ENCODE measurements at regions not wholly inside any gene's neighbourhood (a gene's known extent, or its start where the extent isn't known, plus 50 kb on each side); places are given as distances from the start of the nearest gene placed in this dataset.

DNA sequence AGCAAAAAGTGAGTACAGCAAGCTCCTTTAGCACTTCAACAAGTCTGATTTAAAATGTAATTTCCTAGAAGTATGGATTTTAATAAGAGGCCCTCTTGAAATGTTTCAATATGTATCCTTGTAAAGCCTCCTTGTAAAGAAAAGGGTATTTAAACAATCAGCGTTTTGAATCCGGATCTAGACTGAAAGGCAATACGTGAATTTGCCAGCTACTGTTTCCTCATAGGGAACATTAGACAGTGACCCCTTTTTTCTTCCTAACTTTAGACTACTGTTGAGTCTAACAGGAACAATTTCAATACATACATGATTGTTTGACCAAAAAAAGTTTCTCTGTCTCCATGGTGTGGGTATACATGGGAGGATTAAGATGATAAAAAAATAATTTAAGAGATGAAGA, 395.0 kb downstream of the TFAP2A start:
- ATAC-seq = no peak
- H3K36me3 ChIP-seq (ENCODE audit: control insufficient read depth in 1 of 2, insufficient read depth in 2 of 2, low read length in 2 of 2) = no peaks in the 10 kb centered on the region
- intact Hi-C loops (cut with micrococcal nuclease) = no loop called here

DNA sequence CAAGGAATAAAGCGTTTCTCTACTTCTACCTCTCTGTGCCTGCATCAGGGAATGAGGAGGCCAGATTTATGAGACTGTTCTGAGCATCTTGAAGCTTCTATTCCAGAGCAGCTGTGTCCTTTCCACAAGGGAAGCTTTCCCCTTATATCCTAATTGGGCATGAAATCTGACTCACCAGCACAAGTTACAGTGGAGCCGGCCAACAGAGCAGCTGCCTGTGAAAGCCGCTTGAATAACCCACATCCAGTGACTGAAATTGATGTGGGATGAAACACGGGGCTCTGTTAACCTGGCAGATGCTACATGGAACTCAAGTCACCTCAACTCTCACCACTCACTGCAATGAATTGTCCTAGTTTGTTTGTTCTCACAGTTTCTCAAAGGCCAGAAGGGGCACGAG, 400.3 kb downstream of the TFAP2A start:
- H3K4me1 ChIP-seq (ENCODE audit: control insufficient read depth in 1 of 2, insufficient read depth in 2 of 2, low read length in 2 of 2) = no peaks in the 10 kb centered on the region
- no peaks in the 10 kb centered on the region for H3K9me2 ChIP-seq (ENCODE audit: insufficient read depth)
- H3K9me3 ChIP-seq (ENCODE audit: control insufficient read depth in 1 of 2, insufficient read depth in 1 of 2, low read depth in 1 of 2, low read length in 2 of 2) = no peaks in the 10 kb centered on the region; a peak in 1 of 4 replicates
- no peak overlapping the region for H3K4me2 ChIP-seq (ENCODE audit: low read length)
- DNase-seq (ENCODE audit: low read depth, low spot score) (no peak), ATAC-seq (no peak)
- no peaks in the 10 kb centered on the region; the same call in 1 of the 2 replicates for H4K20me1 ChIP-seq (ENCODE audit: insufficient read depth)
- no peak overlapping the region for H3K27ac ChIP-seq (ENCODE audit: low read depth, low read length)
- ChIA-PET POLR2A (no interaction called here), RAD21 (ENCODE audit: low non-redundant PET in 1 of 2, low total read pairs in 2 of 2, uncharacterized antibody in 2 of 2, unreplicated experiment in 2 of 2) (no interaction called here), CTCF (no interaction called here)
- no peaks in the 10 kb centered on the region for H3K79me2 ChIP-seq (ENCODE audit: insufficient read depth, low read length)
- intact Hi-C loops (cut with micrococcal nuclease) = no loop called here
- no TSS peak for BruUV-seq (replicated peaks)
- no peaks in the 10 kb centered on the region for H3K27me3 ChIP-seq (ENCODE audit: insufficient read depth, low read length)
- H3K36me3 ChIP-seq (ENCODE audit: control insufficient read depth in 1 of 2, insufficient read depth in 2 of 2, low read length in 2 of 2) = no peaks in the 10 kb centered on the region
- no peak overlapping the region for H3K9ac ChIP-seq (ENCODE audit: low read length)
- H2AFZ ChIP-seq (ENCODE audit: low read depth, low read length, poor library complexity, severe bottlenecking) = no peak overlapping the region
- no peak overlapping the region for H3K4me3 ChIP-seq (replicated peaks in 1 of 2; ENCODE audit: low read depth in 1 of 2, low read length in 2 of 2)
- TF ChIP-seq, protein P1, sequence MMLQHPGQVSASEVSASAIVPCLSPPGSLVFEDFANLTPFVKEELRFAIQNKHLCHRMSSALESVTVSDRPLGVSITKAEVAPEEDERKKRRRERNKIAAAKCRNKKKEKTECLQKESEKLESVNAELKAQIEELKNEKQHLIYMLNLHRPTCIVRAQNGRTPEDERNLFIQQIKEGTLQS (IDR thresholded peaks at IDR 0.05) = no peak
- TF ChIP-seq RAD21 (IDR thresholded peaks at IDR 0.05; ENCODE audit: low read depth) (no peak), SP1 (IDR thresholded peaks at IDR 0.05; ENCODE audit: low read depth) (no peak), JUND (IDR thresholded peaks at IDR 0.05) (no peak), ELF1 (IDR thresholded peaks at IDR 0.05; ENCODE audit: borderline replicate concordance, low read depth) (no peak), SRF (IDR thresholded peaks at IDR 0.05; ENCODE audit: low read depth) (no peak), EZH2phosphoT487 (IDR thresholded peaks at IDR 0.05; ENCODE audit: borderline replicate concordance) (no peak), POLR2AphosphoS5 (IDR thresholded peaks at IDR 0.05; ENCODE audit: low read depth, low read length) (no peak), EZH2 (IDR thresholded peaks at IDR 0.05) (no peak), ZFX (IDR thresholded peaks at IDR 0.05) (no peak), YY1 (IDR thresholded peaks at IDR 0.05; ENCODE audit: extremely low read depth, insufficient replicate concordance, low read depth, low read length) (no peak), TCF7L2 (IDR thresholded peaks at IDR 0.05; ENCODE audit: borderline replicate concordance, extremely low read depth, insufficient read depth, insufficient read length) (no peak), FOSL1 (IDR thresholded peaks at IDR 0.05; ENCODE audit: low read depth) (no peak), CBX3 (IDR thresholded peaks at IDR 0.05; ENCODE audit: low read depth) (no peak), EGR1 (IDR thresholded peaks at IDR 0.05; ENCODE audit: low read depth) (no peak), SIN3A (IDR thresholded peaks at IDR 0.05; ENCODE audit: low read depth) (no peak)
- TF ChIP-seq, protein P2, sequence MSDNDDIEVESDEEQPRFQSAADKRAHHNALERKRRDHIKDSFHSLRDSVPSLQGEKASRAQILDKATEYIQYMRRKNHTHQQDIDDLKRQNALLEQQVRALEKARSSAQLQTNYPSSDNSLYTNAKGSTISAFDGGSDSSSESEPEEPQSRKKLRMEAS (IDR thresholded peaks at IDR 0.05) = no peak
- TF ChIP-seq, protein P3, sequence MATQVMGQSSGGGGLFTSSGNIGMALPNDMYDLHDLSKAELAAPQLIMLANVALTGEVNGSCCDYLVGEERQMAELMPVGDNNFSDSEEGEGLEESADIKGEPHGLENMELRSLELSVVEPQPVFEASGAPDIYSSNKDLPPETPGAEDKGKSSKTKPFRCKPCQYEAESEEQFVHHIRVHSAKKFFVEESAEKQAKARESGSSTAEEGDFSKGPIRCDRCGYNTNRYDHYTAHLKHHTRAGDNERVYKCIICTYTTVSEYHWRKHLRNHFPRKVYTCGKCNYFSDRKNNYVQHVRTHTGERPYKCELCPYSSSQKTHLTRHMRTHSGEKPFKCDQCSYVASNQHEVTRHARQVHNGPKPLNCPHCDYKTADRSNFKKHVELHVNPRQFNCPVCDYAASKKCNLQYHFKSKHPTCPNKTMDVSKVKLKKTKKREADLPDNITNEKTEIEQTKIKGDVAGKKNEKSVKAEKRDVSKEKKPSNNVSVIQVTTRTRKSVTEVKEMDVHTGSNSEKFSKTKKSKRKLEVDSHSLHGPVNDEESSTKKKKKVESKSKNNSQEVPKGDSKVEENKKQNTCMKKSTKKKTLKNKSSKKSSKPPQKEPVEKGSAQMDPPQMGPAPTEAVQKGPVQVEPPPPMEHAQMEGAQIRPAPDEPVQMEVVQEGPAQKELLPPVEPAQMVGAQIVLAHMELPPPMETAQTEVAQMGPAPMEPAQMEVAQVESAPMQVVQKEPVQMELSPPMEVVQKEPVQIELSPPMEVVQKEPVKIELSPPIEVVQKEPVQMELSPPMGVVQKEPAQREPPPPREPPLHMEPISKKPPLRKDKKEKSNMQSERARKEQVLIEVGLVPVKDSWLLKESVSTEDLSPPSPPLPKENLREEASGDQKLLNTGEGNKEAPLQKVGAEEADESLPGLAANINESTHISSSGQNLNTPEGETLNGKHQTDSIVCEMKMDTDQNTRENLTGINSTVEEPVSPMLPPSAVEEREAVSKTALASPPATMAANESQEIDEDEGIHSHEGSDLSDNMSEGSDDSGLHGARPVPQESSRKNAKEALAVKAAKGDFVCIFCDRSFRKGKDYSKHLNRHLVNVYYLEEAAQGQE (IDR thresholded peaks at IDR 0.05; ENCODE audit: low read depth) = no peak

More for the DNA sequence above, 395.0 kb downstream of the TFAP2A start:
- CTCF ChIA-PET = no interaction called here
- RAD21 ChIA-PET (ENCODE audit: low non-redundant PET in 1 of 2, low total read pairs in 2 of 2, uncharacterized antibody in 2 of 2, unreplicated experiment in 2 of 2) = no interaction called here
- no peak overlapping the region for H3K4me3 ChIP-seq (replicated peaks in 1 of 2; ENCODE audit: low read depth in 1 of 2, low read length in 2 of 2)
- H3K9me3 ChIP-seq (ENCODE audit: control insufficient read depth in 1 of 2, insufficient read depth in 1 of 2, low read depth in 1 of 2, low read length in 2 of 2) = no peaks in the 10 kb centered on the region
- no peaks in the 10 kb centered on the region for H3K4me1 ChIP-seq (ENCODE audit: control insufficient read depth in 1 of 2, insufficient read depth in 2 of 2, low read length in 2 of 2)
- H3K9me2 ChIP-seq (ENCODE audit: insufficient read depth) = no peaks in the 10 kb centered on the region
- no peak overlapping the region for H3K27ac ChIP-seq (ENCODE audit: low read depth, low read length)
- H2AFZ ChIP-seq (ENCODE audit: low read depth, low read length, poor library complexity, severe bottlenecking) = no peak overlapping the region
- BruUV-seq (replicated peaks) = no TSS peak
- H3K9ac ChIP-seq (ENCODE audit: low read length) = no peak overlapping the region
- DNase-seq (ENCODE audit: low read depth, low spot score) = no peak
- H4K20me1 ChIP-seq (ENCODE audit: insufficient read depth) = no peaks in the 10 kb centered on the region; the same call in 1 of the 2 replicates
- H3K4me2 ChIP-seq (ENCODE audit: low read length) = no peak overlapping the region
- POLR2A ChIA-PET = no interaction called here
- no peak for TF ChIP-seq FOSL1 (IDR thresholded peaks at IDR 0.05; ENCODE audit: low read depth)
- no peaks in the 10 kb centered on the region for H3K27me3 ChIP-seq (ENCODE audit: insufficient read depth, low read length)
- no peaks in the 10 kb centered on the region for H3K79me2 ChIP-seq (ENCODE audit: insufficient read depth, low read length)
